Bronchial epithelial cell (primary cell): ENCODE measurements at regions not wholly inside any gene's neighbourhood (a gene's known extent, or its start where the extent isn't known, plus 50 kb on each side); places are given as distances from the start of the nearest gene placed in this dataset.

ENCODE experiments used
- DNase-seq: peaks from one replicate; pipeline ENCODE4 v3.0.0-alpha.2; 2010; ENCODE audit warnings: low read depth
- FAIRE-seq: peaks from 2 replicates; lab custom pipeline; 2011; peaks lifted over from hg19 to GRCh38; lab: Jason Lieb, UNC
- H3K27me3 ChIP-seq: 2 replicates; pipeline ENCODE4 v1.5.1; 2011; ENCODE audit warnings: low read length; ENCODE audit not compliant: control insufficient read depth, insufficient read depth
- H3K36me3 ChIP-seq: 2 replicates; pipeline ENCODE4 v1.5.1; 2011; ENCODE audit warnings: low read length; ENCODE audit not compliant: control insufficient read depth, insufficient read depth
- H3K4me3 ChIP-seq: 2 replicates; pipeline ENCODE4 v1.5.1; 2011; ENCODE audit warnings: mild to moderate bottlenecking, low read depth, low read length, control low read depth
- CTCF ChIP-seq: IDR thresholded peaks from 2 replicates; pipeline ENCODE4 v1.5.1; 2011; ENCODE audit warnings: mild to moderate bottlenecking, moderate library complexity, low read length, control low read depth, inconsistent platforms; ENCODE audit not compliant: insufficient read depth, severe bottlenecking

- no peak for TF ChIP-seq CTCF
- Histone ChIP-seq H3K36me3 (no peaks in the 10 kb centered on the region), H3K4me3 (no peak overlapping the region), H3K27me3 (no peaks in the 10 kb centered on the region)
- DNase-seq = no peak
- FAIRE-seq = no peak
Observed at GRCh38 chr6:19157486-19157885, 679.7 kb upstream of the ID4 start.

- no peak for DNase-seq
- no peak for TF ChIP-seq CTCF
- Histone ChIP-seq H3K36me3 (no peaks in the 10 kb centered on the region), H3K27me3 (no peaks in the 10 kb centered on the region), H3K4me3 (no peak overlapping the region)
- no peak for FAIRE-seq
Observed at GRCh38 chr6:19158586-19158985, 678.6 kb upstream of the ID4 start.

GRCh38 chr6:19159089-19159488, 678.1 kb upstream of the ID4 start:
- H3K4me3 ChIP-seq = no peak overlapping the region
- DNase-seq = no peak
- FAIRE-seq = no peak
- no peak for TF ChIP-seq CTCF
- no peaks in the 10 kb centered on the region for H3K27me3 ChIP-seq
- no peaks in the 10 kb centered on the region for H3K36me3 ChIP-seq

GRCh38 chr6:19159561-19159960, 677.6 kb upstream of the ID4 start:
- Histone ChIP-seq H3K4me3 (no peak overlapping the region), H3K36me3 (no peaks in the 10 kb centered on the region), H3K27me3 (no peaks in the 10 kb centered on the region)
- no peak for FAIRE-seq
- TF ChIP-seq CTCF = no peak
- no peak for DNase-seq

- no peak overlapping the region for H3K4me3 ChIP-seq
- H3K27me3 ChIP-seq = no peaks in the 10 kb centered on the region
- H3K36me3 ChIP-seq = no peaks in the 10 kb centered on the region
- FAIRE-seq = no peak
- no peak for TF ChIP-seq CTCF
- DNase-seq = no peak
Observed at GRCh38 chr6:19160081-19160730, 677.0 kb upstream of the ID4 start.

GRCh38 chr6:19167251-19167650, 669.9 kb upstream of the ID4 start:
- no peak for TF ChIP-seq CTCF
- DNase-seq (no peak), FAIRE-seq (no peak)
- Histone ChIP-seq H3K4me3 (no peak overlapping the region), H3K36me3 (no peaks in the 10 kb centered on the region), H3K27me3 (no peaks in the 10 kb centered on the region)
